Mucosa of descending colon (tissue), 3 donors: ENCODE measurements at regions not wholly inside any gene's neighbourhood (a gene's known extent, or its start where the extent isn't known, plus 50 kb on each side); places are given as distances from the start of the nearest gene placed in this dataset.
A peak's percentile ranks its signal among the peaks of the same experiment; 100 is the strongest.
"Not testable (repeated sequence)": the region's sequence is repeated elsewhere in the genome, so short reads cannot be mapped to it uniquely, and the experiment has no call there.

ENCODE experiments used
- ATAC-seq: fragments of 200-7000 bp; cut with Tn5 transposase; one replicate; pipeline ENCODE4 v1.9.1; 2020; ENCODE audit warnings: mild to moderate bottlenecking, moderate library complexity
- DNase-seq, 3 donors: peaks; one replicate each; pipeline ENCODE4 v3.0.0-alpha.2; 2020
- H3K36me3 ChIP-seq: fragments of 200-600 bp; one replicate; pipeline ENCODE4 v1.8.0; 2021; ENCODE audit warnings: low read depth, mild to moderate bottlenecking
- H3K4me1 ChIP-seq: fragments of 200-600 bp; one replicate; pipeline ENCODE4 v1.8.0; 2021; ENCODE audit warnings: low read depth, mild to moderate bottlenecking
- H3K4me3 ChIP-seq: fragments of 200-600 bp; one replicate; pipeline ENCODE4 v1.8.0; 2021; ENCODE audit warnings: mild to moderate bottlenecking
- H3K9me3 ChIP-seq: fragments of 200-600 bp; one replicate; pipeline ENCODE4 v1.8.0; 2021; ENCODE audit warnings: mild to moderate bottlenecking
- CTCF ChIP-seq: fragments of 200-600 bp; IDR thresholded peaks from one replicate; pipeline ENCODE4 v1.8.0; 2022; ENCODE audit warnings: antibody characterized with exemption, mild to moderate bottlenecking
- intact Hi-C, 2 donors: fragments of 100-400 bp; cut with DNase I in 1 of 2; cut with micrococcal nuclease in 1 of 2; formaldehyde crosslinking; loops; one replicate each; pipeline versions ENCODE4 v1.11.0 to v1.11.1; 2022; cut with DNase I, micrococcal nuclease
- donor health status: DM: no; HTN: no; CAD: no; lungs with moderate emphysema.
- donor health status: DM: no; HTN: no; CAD: no.
- donor health status: DM: no; HTN: yes; CAD: no.

- ATAC-seq (no peak), DNase-seq (no peak)
- Histone ChIP-seq H3K4me1 (no peaks in the 10 kb centered on the region), H3K4me3 (no peak overlapping the region), H3K9me3 (no peaks in the 10 kb centered on the region), H3K36me3 (no peaks in the 10 kb centered on the region)
- intact Hi-C loops, result no loop called here
- no peak for TF ChIP-seq CTCF
Measured at GRCh38 chr2:193074933-193075332, 880.2 kb upstream of the TMEFF2 start.

GRCh38 chr2:193072647-193073046, 877.9 kb upstream of the TMEFF2 start:
- Histone ChIP-seq H3K4me3 (no peak overlapping the region), H3K36me3 (no peaks in the 10 kb centered on the region), H3K9me3 (no peaks in the 10 kb centered on the region), H3K4me1 (no peaks in the 10 kb centered on the region)
- TF ChIP-seq CTCF, result no peak
- intact Hi-C loops, result no loop called here
- no peak for ATAC-seq
- DNase-seq, result no peak

GRCh38 chr2:193025556-193025955, 830.8 kb upstream of the TMEFF2 start:
- ATAC-seq, DNase-seq, H3K4me1 ChIP-seq, H3K36me3 ChIP-seq, H3K4me3 ChIP-seq, intact Hi-C loops, H3K9me3 ChIP-seq: not testable (repeated sequence)

- no peak for TF ChIP-seq CTCF
- H3K4me1 ChIP-seq, result no peaks in the 10 kb centered on the region
- no peaks in the 10 kb centered on the region for H3K36me3 ChIP-seq
- DNase-seq, result no peak
- intact Hi-C loops, result no loop called here
- peaks cover 5% of the 10 kb centered on the region for H3K9me3 ChIP-seq
- no peak for ATAC-seq
- H3K4me3 ChIP-seq, result no peak overlapping the region
Measured at GRCh38 chr2:193024791-193025190, 830.1 kb upstream of the TMEFF2 start.

GRCh38 chr2:193011870-193012269, 817.1 kb upstream of the TMEFF2 start:
- H3K4me3 ChIP-seq, result no peak overlapping the region
- ATAC-seq, result no peak
- intact Hi-C loops, result no loop called here
- no peaks in the 10 kb centered on the region for H3K9me3 ChIP-seq
- no peaks in the 10 kb centered on the region for H3K36me3 ChIP-seq
- no peaks in the 10 kb centered on the region for H3K4me1 ChIP-seq
- peak in 1 of 3 donors; percentile 9 for DNase-seq
- no peak for TF ChIP-seq CTCF

GRCh38 chr2:192993059-192993458, 798.3 kb upstream of the TMEFF2 start:
- Histone ChIP-seq H3K36me3 (no peaks in the 10 kb centered on the region), H3K4me3 (no peak overlapping the region), H3K9me3 (no peaks in the 10 kb centered on the region), H3K4me1 (no peaks in the 10 kb centered on the region)
- TF ChIP-seq CTCF, result no peak
- DNase-seq (no peak), ATAC-seq (no peak)
- intact Hi-C loops, result no loop called here
